H4 (cell line): ENCODE measurements at regions not wholly inside any gene's neighbourhood (a gene's known extent, or its start where the extent isn't known, plus 50 kb on each side); places are given as distances from the start of the nearest gene placed in this dataset.
"Not testable (repeated sequence)": the region's sequence is repeated elsewhere in the genome, so short reads cannot be mapped to it uniquely, and the experiment has no call there.

Experiments
- DNase-seq: peaks from one replicate; pipeline ENCODE4 v3.0.0-alpha.2; 2015; ENCODE audit warnings: low spot score

GRCh38 chr6:21846541-21847451 lies 253.2 kb downstream of the SOX4 start:
- no peak for DNase-seq

- DNase-seq: no peak
Observed at GRCh38 chr6:21847711-21848480, 254.3 kb downstream of the SOX4 start.

GRCh38 chr6:21850691-21851090 lies 257.1 kb downstream of the SOX4 start:
- no peak for DNase-seq

DNA sequence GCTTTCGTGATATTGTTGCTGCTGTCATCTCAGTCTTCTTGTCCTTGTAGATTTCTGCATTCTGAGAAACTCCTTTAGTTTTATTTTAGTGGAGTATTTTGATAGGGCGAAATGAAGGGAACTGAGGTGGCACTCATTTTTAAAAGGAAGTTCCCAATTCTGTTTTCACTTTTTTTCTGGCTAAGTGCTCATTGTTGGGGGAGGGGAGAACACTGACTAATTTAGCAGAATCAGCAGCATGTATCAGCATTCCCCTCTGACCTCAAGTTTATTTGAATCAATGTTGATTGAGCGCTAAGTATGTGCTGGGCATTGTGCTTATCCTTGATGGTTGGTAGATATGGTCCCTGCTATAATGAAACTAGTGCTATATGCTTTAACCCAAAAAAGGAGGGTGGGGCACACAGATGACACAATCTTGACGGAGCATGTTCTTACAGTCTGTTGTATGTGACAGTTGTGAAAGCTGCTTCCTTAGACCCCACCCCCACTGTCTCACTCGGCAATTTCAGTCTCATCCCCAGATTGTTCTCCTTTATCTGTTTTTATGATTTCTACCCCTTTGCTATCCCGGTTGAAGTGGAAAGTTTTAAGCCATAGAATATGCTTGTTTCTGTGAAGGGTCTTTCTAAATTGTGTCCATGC lies 262.4 kb downstream of the SOX4 start:
- no peak for DNase-seq

- DNase-seq: no peak
Observed at GRCh38 chr6:21856456-21856825, 262.9 kb downstream of the SOX4 start.

GRCh38 chr6:21856844-21857243 lies 263.3 kb downstream of the SOX4 start:
- DNase-seq: no peak

GRCh38 chr6:21858076-21858475 lies 264.5 kb downstream of the SOX4 start:
- no peak for DNase-seq

DNA sequence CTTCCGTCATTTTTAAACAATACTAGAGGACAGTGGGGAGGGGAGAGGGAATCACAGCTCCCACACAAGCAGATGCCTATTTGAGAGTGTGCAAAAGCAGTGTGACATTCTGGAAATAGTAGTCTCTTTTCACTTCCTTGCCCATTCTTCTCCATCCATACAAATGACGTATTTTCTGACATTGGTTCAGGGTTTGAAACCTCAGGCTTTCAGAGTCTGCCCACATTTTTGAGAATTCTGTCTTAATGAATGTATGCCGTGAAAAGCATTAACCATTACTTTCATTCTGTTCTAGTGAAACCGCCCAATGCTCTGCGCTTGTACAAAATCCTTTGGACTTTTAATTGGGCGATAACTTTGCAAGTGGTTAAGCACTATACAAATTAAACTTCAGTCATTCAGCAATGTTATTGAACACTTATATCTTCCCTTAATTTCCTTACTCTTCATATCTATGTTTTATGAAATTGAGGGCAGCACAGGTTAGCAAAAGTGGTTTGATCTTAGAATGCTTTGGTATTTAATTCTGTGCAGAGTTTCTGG lies 265.7 kb downstream of the SOX4 start:
- no peak for DNase-seq

GRCh38 chr6:21861942-21862341 lies 268.4 kb downstream of the SOX4 start:
- no peak for DNase-seq

DNA sequence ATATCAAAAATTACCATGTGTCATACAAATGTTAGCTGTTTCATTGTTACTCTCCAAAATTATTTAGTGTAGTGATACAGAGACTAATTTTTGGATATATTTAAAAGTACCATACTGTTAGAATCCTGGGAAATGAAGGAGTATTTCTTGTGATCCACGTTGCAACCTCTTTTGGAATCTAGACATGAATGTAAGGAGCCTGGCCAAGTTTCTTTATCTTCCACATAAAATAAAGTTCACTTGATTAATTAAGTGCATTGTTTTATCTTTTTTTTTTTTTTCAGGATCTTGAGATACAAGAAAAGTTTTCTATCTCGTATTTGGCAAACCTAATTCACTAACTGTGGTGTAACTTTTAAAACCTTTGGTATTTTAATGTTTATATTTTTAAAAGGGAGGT lies 270.7 kb downstream of the SOX4 start:
- no peak for DNase-seq

DNA sequence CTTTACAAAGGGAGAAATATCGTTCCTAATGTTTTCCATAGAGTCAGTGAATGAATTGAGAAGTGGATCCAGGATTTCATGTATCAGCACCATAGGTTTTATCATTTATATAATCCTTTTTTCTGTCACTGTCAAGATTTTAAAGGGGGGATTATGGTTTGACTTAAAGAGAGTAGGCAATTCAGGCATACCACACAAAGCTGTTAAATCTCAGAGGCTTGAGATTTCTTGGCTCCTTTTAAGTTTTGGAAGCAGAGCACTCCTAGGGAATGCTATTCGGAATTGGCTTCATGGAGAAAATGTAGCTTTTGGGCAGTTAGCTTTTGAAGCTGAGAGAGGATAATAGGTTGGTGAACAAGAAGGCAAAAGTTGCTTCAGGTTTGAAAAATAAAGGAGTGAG lies 274.7 kb downstream of the SOX4 start:
- DNase-seq: no peak

- no peak for DNase-seq
Observed at GRCh38 chr6:21869085-21869771, 275.7 kb downstream of the SOX4 start.

DNA sequence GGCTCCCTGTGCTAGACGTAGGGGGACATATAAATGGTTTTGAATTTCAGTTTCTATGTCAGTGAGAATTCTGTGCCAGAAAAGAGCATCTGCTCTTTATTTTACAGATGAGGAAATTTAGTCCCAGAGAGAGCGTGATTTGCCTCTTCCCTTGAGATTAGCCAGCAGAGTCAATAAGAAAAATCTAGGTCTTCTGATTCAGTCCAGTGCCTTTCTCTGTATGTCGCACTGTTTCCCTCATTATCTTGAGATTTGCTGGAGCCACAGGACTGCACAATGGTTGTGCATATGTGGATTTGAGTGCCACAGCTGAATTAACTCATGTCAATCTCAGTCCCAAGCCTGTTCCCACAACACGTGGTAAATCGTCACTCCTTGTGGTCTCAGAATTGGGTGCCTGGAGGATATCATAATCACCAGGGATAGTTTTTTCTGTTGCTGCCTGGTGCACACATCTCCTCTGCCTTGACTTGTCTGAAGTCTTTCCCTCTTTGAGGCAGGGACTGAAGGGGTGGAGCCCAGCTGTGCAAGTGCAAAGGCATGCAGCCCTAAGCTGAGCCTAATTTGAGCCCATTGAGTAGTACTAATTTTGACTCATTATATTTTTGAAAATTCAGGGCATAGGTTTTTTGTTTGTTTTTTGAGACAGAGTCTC lies 276.7 kb downstream of the SOX4 start:
- no peak for DNase-seq

GRCh38 chr6:21871831-21872230 lies 278.3 kb downstream of the SOX4 start:
- DNase-seq: no peak

DNA sequence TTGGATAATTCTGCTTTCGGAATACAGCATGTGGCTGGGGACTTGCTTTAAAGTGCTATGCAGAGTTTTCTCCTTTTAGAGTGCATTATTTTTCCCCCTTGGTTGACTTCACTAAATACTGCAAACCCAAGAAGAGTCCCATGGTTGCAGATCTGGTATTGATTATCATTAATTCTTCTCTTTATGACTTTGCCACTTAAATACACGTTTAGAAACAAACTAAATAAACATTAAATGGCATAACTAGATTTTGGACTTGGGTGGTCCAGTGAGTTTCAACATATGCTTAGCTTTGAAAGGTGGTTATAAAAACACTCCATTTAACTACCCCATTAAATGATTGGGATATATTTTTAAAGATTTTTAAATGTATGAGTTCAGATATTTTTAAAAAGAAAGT lies 279.2 kb downstream of the SOX4 start:
- DNase-seq: no peak

GRCh38 chr6:21873562-21873961 lies 280.0 kb downstream of the SOX4 start:
- DNase-seq: peak; percentile 78

DNA sequence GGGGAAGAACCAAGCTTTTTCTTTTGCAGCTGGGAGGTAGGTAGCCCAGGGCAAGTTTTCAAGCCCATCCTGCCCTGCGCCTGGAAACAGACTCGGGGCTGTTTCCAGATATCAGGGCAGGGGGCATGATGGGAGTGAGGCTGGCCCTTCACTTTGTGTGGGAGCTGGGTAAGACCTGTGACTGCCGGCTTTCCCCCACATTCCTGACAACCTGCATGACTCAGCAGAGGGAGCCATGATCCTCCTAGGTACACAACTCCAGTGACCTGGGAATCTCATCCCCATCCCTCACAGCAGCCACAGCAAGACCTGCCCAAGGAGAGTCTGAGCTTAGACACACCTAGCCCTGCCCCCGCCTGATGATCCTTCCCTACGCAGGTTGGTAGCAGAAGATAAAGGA lies 280.8 kb downstream of the SOX4 start:
- no peak for DNase-seq

GRCh38 chr6:21877037-21877436 lies 283.5 kb downstream of the SOX4 start:
- not testable (repeated sequence) for DNase-seq

GRCh38 chr6:21880249-21880648 lies 286.7 kb downstream of the SOX4 start:
- not testable (repeated sequence) for DNase-seq

DNA sequence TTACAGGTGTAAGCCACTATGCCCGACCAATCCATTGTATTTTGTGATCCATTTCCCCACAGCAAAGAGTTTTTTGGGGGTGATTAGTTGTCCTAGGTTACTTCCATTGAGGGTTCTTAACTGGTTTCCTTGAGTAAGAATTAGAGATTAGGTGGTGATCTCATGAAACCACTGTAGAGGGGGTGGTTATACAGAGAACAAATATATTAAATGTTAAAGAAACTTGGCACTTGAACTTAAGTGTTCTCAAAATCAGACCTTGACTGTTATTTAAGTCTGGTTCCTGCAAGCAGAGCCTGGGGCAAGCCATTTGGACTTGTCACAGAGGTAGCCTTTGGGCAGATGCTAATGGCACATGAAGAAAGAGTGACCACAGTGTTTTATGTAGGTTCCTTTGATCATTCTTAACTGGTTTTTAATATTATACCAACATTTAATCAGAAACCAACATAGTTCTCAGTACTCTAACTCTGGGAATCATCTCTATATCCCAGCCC lies 288.5 kb downstream of the SOX4 start:
- no peak for DNase-seq
